Stimulated activated effector memory CD8-positive, alpha-beta T cell treated with anti-CD3 and anti-CD28 coated beads, Interleukin-12 subunit alpha, Interleukin-12 subunit beta, amount 100 ng/mL, for 72 hours (primary cell): ENCODE measurements at regions not wholly inside any gene's neighbourhood (a gene's known extent, or its start where the extent isn't known, plus 50 kb on each side); places are given as distances from the start of the nearest gene placed in this dataset.

Source experiments
- ATAC-seq: fragments of 150-1000 bp; cut with Tn5 transposase; 2 replicates; pipeline ENCODE4 v1.10.0; 2021
- DNase-seq, 2 donors: peaks; one replicate each; pipeline ENCODE4 v3.0.0; 2021 to 2022; ENCODE audit warnings: low spot score in 2 of 2
- H3K27ac Mint-ChIP-seq: one replicate; pipeline ENCODE4 v1.8.0; 2022; ENCODE audit warnings: mild to moderate bottlenecking, mixed read lengths
- H3K36me3 Mint-ChIP-seq: one replicate; pipeline ENCODE4 v1.8.0; 2022; ENCODE audit warnings: mild to moderate bottlenecking, mixed read lengths
- H3K4me1 Mint-ChIP-seq: one replicate; pipeline ENCODE4 v1.8.0; 2022; ENCODE audit warnings: mixed read lengths
- H3K4me3 Mint-ChIP-seq: one replicate; pipeline ENCODE4 v1.8.0; 2022; ENCODE audit warnings: mild to moderate bottlenecking, mixed read lengths
- H3K9me3 Mint-ChIP-seq: one replicate; pipeline ENCODE4 v1.8.0; 2022; ENCODE audit warnings: mixed read lengths

DNA sequence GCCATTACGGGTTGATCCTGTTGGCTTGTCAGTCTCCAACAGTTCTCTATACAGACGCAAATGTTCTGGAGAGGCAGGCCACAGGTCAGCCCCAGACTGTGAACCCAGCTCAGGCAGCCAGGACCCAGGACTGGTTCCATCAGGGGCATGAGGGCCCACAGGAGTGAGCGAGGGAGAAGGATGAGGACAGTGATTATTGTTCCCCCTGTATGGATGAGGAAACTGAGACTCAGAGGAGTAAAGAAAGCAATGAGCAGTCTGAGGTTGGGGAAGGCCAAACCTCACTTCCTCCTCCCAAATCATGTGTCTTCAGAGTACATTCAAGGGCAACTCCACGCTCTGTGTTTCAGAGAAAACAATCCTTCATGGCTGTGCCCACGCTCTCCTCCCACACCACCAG, 121.9 kb downstream of the RPLP1 start:
- H3K4me3 Mint-ChIP-seq, result peak overlapping the region; percentile 19
- peaks cover 50% of the 10 kb centered on the region for H3K4me1 Mint-ChIP-seq
- peaks cover 12% of the 10 kb centered on the region for H3K36me3 Mint-ChIP-seq
- H3K27ac Mint-ChIP-seq, result peak overlapping the region; percentile 65
- ATAC-seq (peak; percentile 12), DNase-seq (no peak)
- no peaks in the 10 kb centered on the region for H3K9me3 Mint-ChIP-seq

DNA sequence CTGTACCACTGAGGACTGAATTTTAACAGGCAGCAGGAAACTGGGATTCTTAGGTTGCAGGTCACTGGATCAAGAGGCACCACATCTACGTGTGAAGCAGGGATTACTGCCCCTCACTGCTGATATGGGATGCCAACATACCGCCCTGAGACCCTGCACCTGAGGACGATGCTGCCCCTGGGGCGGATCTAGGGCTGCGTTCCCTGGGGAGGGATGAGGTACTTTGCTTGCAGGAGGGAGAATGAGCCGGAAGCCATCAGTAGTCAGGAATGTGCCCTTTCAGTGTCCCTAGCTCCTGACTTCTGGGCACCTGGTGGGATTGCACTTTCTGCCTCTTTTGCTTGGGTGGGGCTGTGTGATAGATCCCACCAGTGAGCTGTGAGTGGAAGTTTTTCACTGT, 122.8 kb downstream of the RPLP1 start:
- DNase-seq, result no peak
- Mint-ChIP-seq H3K4me1 (peaks cover 50% of the 10 kb centered on the region), H3K9me3 (no peaks in the 10 kb centered on the region), H3K27ac (no peak overlapping the region), H3K36me3 (peaks cover 12% of the 10 kb centered on the region), H3K4me3 (no peak overlapping the region)
- ATAC-seq, result no peak

DNA sequence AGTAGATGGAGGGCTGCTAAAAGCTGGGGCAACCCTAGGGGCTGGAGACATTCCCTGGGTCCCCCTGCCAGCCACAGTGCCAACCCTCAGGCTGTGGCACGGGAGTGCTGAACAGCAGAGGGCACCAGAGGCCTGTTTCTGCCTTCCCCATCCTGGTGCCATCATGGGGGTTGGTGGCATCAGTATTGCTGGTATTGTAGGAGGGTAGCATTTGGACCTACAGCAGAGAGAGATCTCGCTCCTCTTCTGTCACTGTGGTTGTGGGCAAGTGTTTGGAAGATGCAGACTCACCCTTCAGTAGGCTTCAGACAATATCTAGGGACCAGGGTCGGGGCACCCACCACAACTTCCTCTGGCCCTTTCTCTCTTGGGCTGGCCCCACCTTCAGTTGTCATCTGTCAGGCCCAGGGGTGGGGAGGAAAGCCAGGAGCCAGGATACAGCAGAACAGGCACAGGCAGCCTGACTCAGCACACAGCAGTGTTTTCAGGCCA, 123.5 kb downstream of the RPLP1 start:
- Mint-ChIP-seq H3K36me3 (peaks cover 12% of the 10 kb centered on the region), H3K4me1 (peaks cover 50% of the 10 kb centered on the region), H3K27ac (no peak overlapping the region), H3K4me3 (no peak overlapping the region), H3K9me3 (no peaks in the 10 kb centered on the region)
- peak; percentile 45 to 74 for DNase-seq
- ATAC-seq, result peak; percentile 66

DNA sequence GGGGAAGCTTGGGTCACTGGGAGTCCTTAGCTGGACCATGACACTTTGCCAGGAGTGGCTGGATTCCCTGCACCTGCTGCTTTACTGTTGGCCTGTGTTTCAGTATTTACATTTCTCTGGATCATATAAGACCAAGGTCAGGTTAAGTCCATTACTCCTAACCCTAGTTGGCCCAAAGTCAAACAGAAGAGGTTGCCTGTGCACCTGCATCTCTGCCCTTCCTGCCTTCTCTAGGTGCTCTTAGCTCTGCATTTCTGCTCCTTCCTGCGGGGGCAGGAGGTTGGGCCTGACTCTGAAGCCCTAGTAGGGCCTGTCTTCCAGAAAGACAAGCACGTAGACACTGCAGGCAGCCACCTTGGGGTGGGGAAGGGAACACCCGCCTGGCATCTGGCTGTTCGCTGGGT, 124.3 kb downstream of the RPLP1 start:
- H3K4me3 Mint-ChIP-seq, result no peak overlapping the region
- DNase-seq (no peak), ATAC-seq (no peak)
- peaks cover 12% of the 10 kb centered on the region for H3K36me3 Mint-ChIP-seq
- H3K4me1 Mint-ChIP-seq, result peaks cover 50% of the 10 kb centered on the region
- H3K9me3 Mint-ChIP-seq, result no peaks in the 10 kb centered on the region
- no peak overlapping the region for H3K27ac Mint-ChIP-seq

DNA sequence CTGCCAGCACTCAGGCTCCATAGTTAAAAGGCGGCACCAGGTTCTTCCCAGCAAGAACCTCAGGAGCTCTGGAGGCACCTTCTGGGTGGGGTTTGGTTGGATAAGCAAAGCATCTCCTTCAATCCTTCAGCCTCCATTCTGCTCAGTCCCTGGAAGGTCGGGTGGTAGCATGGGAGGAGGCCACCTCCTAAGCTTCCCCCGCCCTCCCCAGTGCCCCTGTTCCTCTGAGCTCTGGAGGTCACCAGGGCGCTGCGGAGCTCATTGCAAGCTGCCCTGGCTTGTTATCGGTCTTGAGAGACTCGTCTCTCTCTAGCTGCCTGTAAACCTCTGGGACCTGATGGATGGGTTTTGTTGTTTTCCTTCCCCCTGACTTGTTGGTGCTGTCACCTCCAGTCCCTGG, 124.8 kb downstream of the RPLP1 start:
- Mint-ChIP-seq H3K4me1 (peaks cover 50% of the 10 kb centered on the region), H3K4me3 (no peak overlapping the region), H3K9me3 (no peaks in the 10 kb centered on the region), H3K36me3 (peaks cover 12% of the 10 kb centered on the region), H3K27ac (no peak overlapping the region)
- ATAC-seq (no peak), DNase-seq (no peak)

DNA sequence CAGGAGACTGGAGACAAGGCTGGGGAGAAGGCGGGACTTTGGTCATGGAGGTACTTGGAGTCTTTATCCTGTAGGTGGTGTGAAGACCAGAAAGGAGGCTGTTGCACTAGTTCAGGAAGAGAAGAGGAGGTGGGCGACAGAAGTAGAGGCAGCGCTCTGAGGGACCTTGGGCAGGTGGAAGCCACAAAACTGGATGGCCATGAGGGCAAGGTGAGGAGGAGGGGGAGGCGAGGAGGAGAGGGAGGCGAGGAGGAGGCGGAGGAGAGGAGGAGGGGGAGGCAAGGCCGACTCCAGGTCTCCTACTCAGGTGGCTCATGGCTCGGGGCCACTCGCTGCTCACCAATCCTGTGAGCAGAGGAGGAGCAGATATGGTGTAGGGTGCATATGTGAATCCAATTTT, 125.6 kb downstream of the RPLP1 start:
- ATAC-seq (no peak), DNase-seq (no peak)
- Mint-ChIP-seq H3K9me3 (no peaks in the 10 kb centered on the region), H3K4me3 (no peak overlapping the region), H3K36me3 (peaks cover 12% of the 10 kb centered on the region), H3K27ac (no peak overlapping the region), H3K4me1 (peaks cover 49% of the 10 kb centered on the region)

DNA sequence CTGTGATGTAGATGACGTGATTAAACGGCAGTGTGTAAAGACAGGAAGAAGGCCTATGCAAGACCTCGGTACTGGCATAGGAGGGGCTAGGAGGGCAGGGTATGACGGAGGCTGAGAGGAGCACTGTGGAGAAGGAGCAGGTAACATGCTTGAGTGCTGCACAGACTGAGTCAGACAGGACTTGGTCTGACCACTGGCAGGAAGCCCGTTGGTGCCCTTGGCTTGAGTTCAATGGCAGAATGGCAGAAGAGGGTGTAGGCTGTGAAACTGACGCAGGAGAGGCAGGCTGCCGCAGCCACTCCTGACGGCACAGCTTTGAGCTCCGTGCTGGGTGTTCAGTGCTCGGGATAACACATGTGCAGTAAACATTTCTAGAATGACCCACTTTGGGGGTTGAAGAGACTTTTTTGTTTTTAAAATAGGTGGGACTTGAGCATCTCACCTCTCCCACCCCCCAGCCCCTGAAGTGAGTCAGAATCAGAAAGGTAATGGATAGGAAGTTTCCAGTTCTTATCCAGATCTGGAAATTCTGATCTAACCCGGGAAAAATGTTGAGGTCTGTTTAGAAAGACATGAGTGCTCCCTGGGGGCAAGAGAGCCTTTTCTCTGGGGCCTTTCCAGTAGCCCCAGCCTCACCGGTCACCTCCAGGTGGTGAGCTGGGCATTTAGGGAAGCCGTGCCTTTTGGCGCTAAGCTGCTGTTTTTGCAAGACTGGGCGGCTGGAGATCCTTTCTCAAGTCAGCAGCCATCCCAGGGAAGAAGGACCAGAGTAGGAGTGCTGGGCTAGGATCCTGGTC, 126.4 kb downstream of the RPLP1 start:
- H3K36me3 Mint-ChIP-seq, result peaks cover 5% of the 10 kb centered on the region
- peaks cover 42% of the 10 kb centered on the region for H3K4me1 Mint-ChIP-seq
- ATAC-seq (peak; percentile 38), DNase-seq (no peak)
- no peak overlapping the region for H3K4me3 Mint-ChIP-seq
- no peak overlapping the region for H3K27ac Mint-ChIP-seq
- H3K9me3 Mint-ChIP-seq, result no peaks in the 10 kb centered on the region

DNA sequence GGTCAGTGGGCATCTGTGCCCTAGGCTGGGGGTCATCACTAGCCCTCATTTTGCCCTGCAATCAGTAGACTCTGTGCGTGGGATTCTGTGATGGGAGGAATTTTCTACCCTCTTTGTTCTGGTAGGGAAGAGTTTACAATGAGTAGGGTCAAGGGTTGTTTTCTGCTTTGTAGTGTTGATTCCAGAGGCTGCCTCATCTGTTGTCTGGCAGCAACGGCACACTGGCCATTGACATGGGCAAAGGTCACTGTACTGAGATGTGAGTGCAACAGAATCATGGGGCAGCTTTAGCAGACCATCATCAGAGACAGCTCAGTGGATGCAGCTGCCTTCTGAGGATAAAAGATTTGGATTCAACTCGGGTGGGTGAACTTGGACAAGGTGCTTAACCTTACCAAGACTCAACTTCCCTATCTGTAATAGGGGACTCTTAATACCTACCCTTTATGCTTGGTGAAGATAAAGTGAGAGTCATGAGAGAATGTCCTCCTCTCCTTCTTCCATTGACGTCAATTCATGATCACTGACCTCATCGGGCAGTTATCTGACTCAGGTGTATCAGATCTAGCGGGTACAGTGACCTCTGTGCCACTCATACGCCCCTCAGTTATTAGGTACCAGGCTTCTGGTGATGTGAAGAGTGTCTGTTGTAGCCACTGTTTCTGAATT, 127.5 kb downstream of the RPLP1 start:
- Mint-ChIP-seq H3K36me3 (no peaks in the 10 kb centered on the region), H3K4me3 (no peak overlapping the region), H3K9me3 (no peaks in the 10 kb centered on the region), H3K27ac (no peak overlapping the region), H3K4me1 (peaks cover 31% of the 10 kb centered on the region)
- ATAC-seq (no peak), DNase-seq (no peak)

DNA sequence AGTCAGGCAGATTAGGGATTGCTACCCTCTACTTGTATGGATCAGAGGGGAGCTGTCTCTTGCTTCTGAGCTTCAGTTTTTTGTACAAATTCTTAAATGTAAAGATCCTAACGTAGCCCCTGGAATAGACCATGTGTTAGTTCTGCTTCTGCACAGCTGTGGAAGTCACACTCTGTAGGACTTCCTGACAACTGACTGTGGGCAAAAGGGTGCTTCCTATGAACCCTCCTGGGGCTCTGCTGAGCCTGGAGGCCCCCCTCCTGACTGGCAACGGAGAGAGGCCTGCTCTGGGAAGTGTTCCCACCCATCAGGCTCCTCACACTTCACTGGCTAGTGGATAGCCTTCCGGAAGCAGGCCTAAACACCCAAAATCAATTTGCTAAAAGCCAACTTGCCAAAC, 131.0 kb downstream of the RPLP1 start:
- H3K9me3 Mint-ChIP-seq, result no peaks in the 10 kb centered on the region
- H3K4me1 Mint-ChIP-seq, result peaks cover 12% of the 10 kb centered on the region
- H3K4me3 Mint-ChIP-seq, result no peak overlapping the region
- ATAC-seq (no peak), DNase-seq (no peak)
- no peaks in the 10 kb centered on the region for H3K36me3 Mint-ChIP-seq
- peak overlapping the region; percentile 46 for H3K27ac Mint-ChIP-seq

DNA sequence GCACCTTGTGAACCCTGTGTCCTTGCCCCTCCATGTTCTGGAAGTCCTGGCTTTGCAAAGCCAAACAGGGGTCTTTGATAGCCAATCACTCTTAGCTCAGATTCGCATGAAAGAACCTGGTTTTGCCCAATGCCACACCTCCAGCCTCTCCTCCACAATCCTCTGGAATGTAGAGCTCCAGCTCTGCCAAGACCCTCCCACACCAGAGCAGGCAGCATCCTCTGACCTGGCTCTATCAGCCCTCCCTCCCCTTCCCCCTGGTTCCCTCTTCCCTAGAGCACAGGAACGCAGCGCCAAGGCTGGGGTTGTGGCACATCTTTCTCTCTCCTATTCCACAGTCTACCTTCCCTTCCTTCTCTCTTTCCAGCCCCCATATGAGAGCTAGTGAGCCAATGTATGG, 133.3 kb downstream of the RPLP1 start:
- H3K27ac Mint-ChIP-seq, result peak overlapping the region; percentile 32
- H3K9me3 Mint-ChIP-seq, result no peaks in the 10 kb centered on the region
- ATAC-seq (no peak), DNase-seq (no peak)
- peaks cover 9% of the 10 kb centered on the region for H3K4me1 Mint-ChIP-seq
- H3K36me3 Mint-ChIP-seq, result no peaks in the 10 kb centered on the region
- no peak overlapping the region for H3K4me3 Mint-ChIP-seq

DNA sequence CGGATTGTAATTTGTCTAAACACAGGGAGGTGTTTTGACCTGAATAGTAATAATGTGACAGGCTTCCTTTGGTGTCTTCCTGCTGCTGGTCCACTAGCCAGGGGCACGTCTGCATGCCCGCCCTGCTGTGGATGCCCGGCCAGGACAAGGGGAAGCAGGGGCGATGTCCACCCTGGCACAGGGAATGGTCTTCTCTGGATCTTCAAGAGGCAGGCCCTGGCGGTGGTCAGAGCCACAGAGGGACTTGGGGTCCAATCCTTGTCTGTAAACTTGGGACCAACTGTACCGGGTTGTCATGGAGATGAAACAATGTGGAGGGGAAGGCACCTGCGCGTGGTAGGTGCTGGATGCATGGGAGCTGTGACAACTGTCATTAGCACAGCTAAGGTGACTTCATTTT, 134.1 kb downstream of the RPLP1 start:
- DNase-seq (no peak), ATAC-seq (no peak)
- H3K9me3 Mint-ChIP-seq, result no peaks in the 10 kb centered on the region
- H3K36me3 Mint-ChIP-seq, result no peaks in the 10 kb centered on the region
- peaks cover 9% of the 10 kb centered on the region for H3K4me1 Mint-ChIP-seq
- H3K27ac Mint-ChIP-seq, result peak overlapping the region; percentile 32
- no peak overlapping the region for H3K4me3 Mint-ChIP-seq

DNA sequence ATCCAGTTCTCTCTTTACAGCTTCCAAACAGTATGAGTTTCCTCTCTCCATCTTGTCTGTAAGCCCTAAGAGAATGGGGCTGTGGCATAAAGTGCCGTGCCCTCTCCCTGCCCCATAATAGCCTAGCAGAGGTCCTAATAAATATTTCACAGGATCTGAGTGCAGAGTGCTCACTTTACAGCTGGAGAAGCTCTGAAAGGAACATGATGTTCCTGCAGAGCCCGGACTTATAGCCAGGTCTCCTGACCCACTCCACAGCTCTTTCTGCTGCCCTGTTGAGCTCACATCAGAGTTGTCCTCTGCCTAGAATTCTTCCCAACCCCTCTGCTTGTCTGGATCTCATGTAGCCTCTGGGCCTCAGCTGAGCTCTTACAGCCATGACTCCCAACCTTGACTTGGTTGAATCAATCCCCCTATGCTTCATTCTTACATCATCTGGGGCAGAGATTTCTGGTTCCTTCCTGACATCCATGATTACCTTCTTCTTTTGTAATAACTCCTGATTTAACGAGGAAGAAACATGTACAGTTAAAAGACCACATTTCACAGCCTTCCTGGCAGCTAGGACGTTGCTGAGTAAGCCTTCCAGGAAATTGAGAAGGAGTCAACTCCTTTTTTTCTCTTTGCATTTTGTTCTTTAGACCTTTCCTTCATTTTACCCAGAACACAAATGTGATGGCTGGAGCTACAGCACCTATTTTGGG, 135.3 kb downstream of the RPLP1 start:
- Mint-ChIP-seq H3K4me3 (no peak overlapping the region), H3K27ac (no peak overlapping the region), H3K9me3 (no peaks in the 10 kb centered on the region), H3K4me1 (peaks cover 9% of the 10 kb centered on the region), H3K36me3 (no peaks in the 10 kb centered on the region)
- ATAC-seq (no peak), DNase-seq (no peak)

DNA sequence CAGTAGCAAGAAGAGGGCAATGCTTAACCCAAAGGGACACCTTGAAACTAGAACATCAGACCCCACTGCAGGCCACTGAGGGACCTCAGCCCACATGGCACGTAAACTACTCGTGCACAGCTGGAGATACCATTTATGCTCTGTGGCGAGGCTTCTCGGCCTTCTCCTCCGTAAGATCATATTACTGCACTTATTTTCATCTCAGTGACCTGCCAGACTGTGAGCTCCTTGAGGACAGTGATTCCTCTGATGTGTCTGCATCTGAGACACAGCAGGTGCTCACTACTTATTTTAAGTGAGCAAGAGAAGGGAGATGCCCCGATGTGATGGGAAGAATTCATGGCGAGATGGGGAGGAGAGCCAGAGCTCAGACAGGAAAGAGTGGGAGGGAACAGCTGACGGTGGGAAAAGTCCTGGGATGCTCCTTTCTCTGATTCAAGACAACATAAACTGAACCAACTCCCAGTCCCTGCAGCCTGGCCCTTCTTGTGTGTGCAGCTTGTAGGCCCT, 137.6 kb downstream of the RPLP1 start:
- Mint-ChIP-seq H3K4me1 (peaks cover 9% of the 10 kb centered on the region), H3K36me3 (no peaks in the 10 kb centered on the region), H3K9me3 (no peaks in the 10 kb centered on the region), H3K27ac (no peak overlapping the region), H3K4me3 (no peak overlapping the region)
- ATAC-seq (no peak), DNase-seq (no peak)

DNA sequence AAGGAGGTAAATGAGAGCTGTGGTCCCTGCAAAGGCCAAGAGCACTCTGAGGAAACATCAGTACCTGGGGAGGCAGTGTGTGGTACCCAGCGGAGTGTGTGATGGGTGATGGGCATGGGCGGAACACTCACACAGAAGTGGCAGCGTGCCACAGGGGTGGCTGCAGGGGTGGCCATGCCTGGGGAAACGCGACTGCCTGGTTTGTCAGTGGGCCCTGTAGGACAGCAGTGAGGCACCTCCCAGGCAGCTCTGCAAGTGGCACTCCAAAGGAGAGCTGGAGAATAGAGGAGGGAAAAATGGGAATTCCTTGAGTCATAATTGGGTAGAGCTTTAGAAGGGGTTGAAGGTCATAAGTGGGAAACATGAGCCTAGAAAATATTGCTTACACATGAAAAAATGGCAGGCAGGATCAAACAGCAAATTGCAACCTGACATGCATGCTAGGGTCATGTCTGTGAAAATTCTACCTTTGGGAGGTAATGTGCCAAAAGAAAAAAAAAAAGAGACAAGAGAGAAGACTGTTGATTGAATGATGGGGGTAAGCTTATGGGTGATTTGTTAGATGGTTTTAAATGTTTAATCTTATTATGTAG, 138.4 kb downstream of the RPLP1 start:
- Mint-ChIP-seq H3K9me3 (no peaks in the 10 kb centered on the region), H3K4me1 (peaks cover 9% of the 10 kb centered on the region), H3K4me3 (no peak overlapping the region), H3K27ac (no peak overlapping the region), H3K36me3 (no peaks in the 10 kb centered on the region)
- ATAC-seq, result no peak
- DNase-seq, result no peak

DNA sequence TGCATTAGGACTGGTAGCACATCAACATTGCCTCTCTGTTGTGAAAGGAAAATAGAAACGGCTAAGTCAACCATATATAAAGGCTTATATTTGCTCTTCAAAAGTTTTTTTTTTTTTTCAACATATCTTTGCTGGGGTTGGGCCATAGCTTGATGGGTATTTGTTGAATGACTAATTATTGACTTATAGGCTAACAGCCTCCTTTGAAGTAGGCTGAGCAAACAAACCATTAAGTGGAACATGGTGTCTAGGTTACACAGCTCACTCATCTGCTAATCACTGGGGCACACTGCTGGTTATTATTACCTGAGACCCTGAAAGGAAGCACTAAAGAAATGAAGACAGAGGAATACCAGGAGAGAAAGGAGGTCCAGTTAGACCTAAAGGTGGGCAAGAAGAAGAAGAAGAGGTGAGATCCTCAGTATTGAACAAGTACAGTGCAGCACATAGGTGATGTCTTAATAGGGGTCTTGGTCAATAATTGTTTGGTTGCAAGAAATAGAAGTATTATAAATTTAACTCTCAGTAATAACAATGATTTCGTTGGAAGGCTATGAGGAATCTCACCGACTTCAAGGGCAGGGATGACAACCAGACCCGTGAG, 139.4 kb downstream of the RPLP1 start:
- Mint-ChIP-seq H3K27ac (no peak overlapping the region), H3K4me3 (no peak overlapping the region), H3K9me3 (no peaks in the 10 kb centered on the region), H3K4me1 (peaks cover 9% of the 10 kb centered on the region), H3K36me3 (no peaks in the 10 kb centered on the region)
- DNase-seq (no peak), ATAC-seq (no peak)
